ENCODE measurements at regions not wholly inside any gene's neighbourhood (a gene's known extent, or its start where the extent isn't known, plus 50 kb on each side); places are given as distances from the start of the nearest gene placed in this dataset.

DNA sequence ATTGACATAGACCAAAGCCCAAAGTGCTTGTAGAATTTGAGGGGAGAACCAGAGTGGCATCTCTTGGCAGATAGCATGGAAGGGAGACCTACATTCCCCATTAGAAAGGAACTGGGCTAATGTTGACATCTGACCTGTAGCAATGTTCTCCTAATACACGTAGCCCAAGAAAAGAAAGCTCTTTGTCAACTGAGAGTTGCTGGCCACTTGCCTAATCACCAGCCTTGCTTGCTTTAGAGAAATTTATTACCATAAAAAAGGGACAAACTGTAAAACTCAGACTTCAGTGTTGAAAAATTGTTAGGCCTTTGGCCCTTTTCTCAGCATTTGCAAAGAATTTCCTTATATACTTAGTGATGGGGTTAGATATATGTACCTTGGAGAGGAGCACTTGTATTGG, 777.5 kb downstream of the MAFB start:
- TF ChIP-seq KLF8 (tag by site-specific recombination; IDR thresholded peaks at IDR 0.05) = no peak
- TF ChIP-seq, protein P1, sequence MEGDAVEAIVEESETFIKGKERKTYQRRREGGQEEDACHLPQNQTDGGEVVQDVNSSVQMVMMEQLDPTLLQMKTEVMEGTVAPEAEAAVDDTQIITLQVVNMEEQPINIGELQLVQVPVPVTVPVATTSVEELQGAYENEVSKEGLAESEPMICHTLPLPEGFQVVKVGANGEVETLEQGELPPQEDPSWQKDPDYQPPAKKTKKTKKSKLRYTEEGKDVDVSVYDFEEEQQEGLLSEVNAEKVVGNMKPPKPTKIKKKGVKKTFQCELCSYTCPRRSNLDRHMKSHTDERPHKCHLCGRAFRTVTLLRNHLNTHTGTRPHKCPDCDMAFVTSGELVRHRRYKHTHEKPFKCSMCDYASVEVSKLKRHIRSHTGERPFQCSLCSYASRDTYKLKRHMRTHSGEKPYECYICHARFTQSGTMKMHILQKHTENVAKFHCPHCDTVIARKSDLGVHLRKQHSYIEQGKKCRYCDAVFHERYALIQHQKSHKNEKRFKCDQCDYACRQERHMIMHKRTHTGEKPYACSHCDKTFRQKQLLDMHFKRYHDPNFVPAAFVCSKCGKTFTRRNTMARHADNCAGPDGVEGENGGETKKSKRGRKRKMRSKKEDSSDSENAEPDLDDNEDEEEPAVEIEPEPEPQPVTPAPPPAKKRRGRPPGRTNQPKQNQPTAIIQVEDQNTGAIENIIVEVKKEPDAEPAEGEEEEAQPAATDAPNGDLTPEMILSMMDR (tag by site-specific recombination; IDR thresholded peaks at IDR 0.05) = no peak
- TF ChIP-seq ZNF558 (tag by site-specific recombination; IDR thresholded peaks at IDR 0.05) = no peak
- TF ChIP-seq BCL11A (tag by site-specific recombination; IDR thresholded peaks at IDR 0.05; ENCODE audit: low read depth) = no peak
- no peak for TF ChIP-seq ZNF571 (tag by site-specific recombination; IDR thresholded peaks at IDR 0.05)
- TF ChIP-seq ZNF354C (tag by site-specific recombination; IDR thresholded peaks at IDR 0.05; ENCODE audit: borderline replicate concordance, low read depth) = no peak
- TF ChIP-seq ZBTB17 (tag by site-specific recombination; IDR thresholded peaks at IDR 0.05) = no peak
- TF ChIP-seq ZEB2 (tag by site-specific recombination; IDR thresholded peaks at IDR 0.05) = no peak

All from HEK293 (cell line).